GM23338 (cell line): ENCODE measurements at regions not wholly inside any gene's neighbourhood (a gene's known extent, or its start where the extent isn't known, plus 50 kb on each side); places are given as distances from the start of the nearest gene placed in this dataset.

Source experiments
- ATAC-seq: fragments of 200-7000 bp; cut with Tn5 transposase; 3 replicates; pipeline ENCODE4 v1.9.1; 2020
- DNase-seq: peaks from one replicate; pipeline ENCODE4 v3.0.0-alpha.2; 2015; ENCODE audit warnings: low spot score
- H2AFZ ChIP-seq: fragments of 200-600 bp; sonication (generic); 2 replicates; pipeline ENCODE4 v1.8.0; 2016; ENCODE audit warnings: antibody characterized with exemption, mild to moderate bottlenecking, moderate library complexity
- H3F3A ChIP-seq: fragments of 200-600 bp; sonication (generic); replicated peaks from 2 replicates; pipeline ENCODE4 v1.8.0; 2017; ENCODE audit warnings: antibody characterized with exemption, mixed run types, low read depth
- H3K27ac ChIP-seq: fragments of 200-600 bp; sonication (generic); 2 replicates; pipeline ENCODE4 v1.6.1; 2016; ENCODE audit warnings: low read depth
- H3K27me3 ChIP-seq: fragments of 200-600 bp; sonication (generic); 2 replicates; pipeline ENCODE4 v1.8.0; 2016; ENCODE audit warnings: mild to moderate bottlenecking, mixed run types, moderate library complexity; ENCODE audit not compliant: insufficient read depth
- H3K36me3 ChIP-seq: fragments of 200-600 bp; sonication (generic); 2 replicates; pipeline ENCODE4 v1.8.0; 2016; ENCODE audit warnings: mild to moderate bottlenecking; ENCODE audit not compliant: insufficient read depth
- H3K4me1 ChIP-seq: fragments of 200-600 bp; sonication (generic); 2 replicates; pipeline ENCODE4 v1.8.0; 2016; ENCODE audit warnings: mild to moderate bottlenecking, moderate library complexity; ENCODE audit not compliant: insufficient read depth
- H3K4me2 ChIP-seq: fragments of 200-600 bp; sonication (generic); 2 replicates; pipeline ENCODE4 v1.7.1; 2017; ENCODE audit warnings: mixed run types
- H3K4me3 ChIP-seq: fragments of 200-600 bp; sonication (generic); 2 replicates; pipeline ENCODE4 v1.6.1; 2016; ENCODE audit warnings: mixed run types
- H3K79me2 ChIP-seq: fragments of 200-600 bp; sonication (generic); replicated peaks from 2 replicates; pipeline ENCODE4 v1.8.0; 2017; ENCODE audit warnings: mild to moderate bottlenecking; ENCODE audit not compliant: insufficient read depth
- H3K9me2 ChIP-seq: fragments of 200-600 bp; sonication (generic); 2 replicates; pipeline ENCODE4 v1.8.0; 2017; ENCODE audit not compliant: insufficient read depth
- H4K20me1 ChIP-seq: fragments of 200-600 bp; sonication (generic); replicated peaks from 2 replicates; pipeline ENCODE4 v1.8.0; 2017; ENCODE audit warnings: mild to moderate bottlenecking; ENCODE audit not compliant: insufficient read depth
- H3K27ac Mint-ChIP-seq: 2 replicates; pipeline ENCODE4 v1.8.0; 2020; ENCODE audit warnings: inconsistent platforms, mild to moderate bottlenecking, moderate library complexity, mixed read lengths
- H3K27me3 Mint-ChIP-seq: 3 replicates; pipeline ENCODE4 v1.8.0; 2022; ENCODE audit warnings: low read depth, mild to moderate bottlenecking, moderate library complexity, mixed read lengths, inconsistent platforms; ENCODE audit not compliant: insufficient read depth, poor library complexity
- H3K36me3 Mint-ChIP-seq: 3 replicates; pipeline ENCODE4 v1.8.0; 2021; ENCODE audit warnings: low read depth, mild to moderate bottlenecking, inconsistent platforms, moderate library complexity, mixed read lengths
- H3K4me1 Mint-ChIP-seq: 3 replicates; pipeline ENCODE4 v1.8.0; 2020; ENCODE audit warnings: mild to moderate bottlenecking, inconsistent platforms, mixed read lengths
- H3K4me3 Mint-ChIP-seq: 3 replicates; pipeline ENCODE4 v1.8.0; 2021; ENCODE audit warnings: moderate library complexity, mild to moderate bottlenecking, inconsistent platforms, mixed read lengths
- H3K9me3 Mint-ChIP-seq: 3 replicates; pipeline ENCODE4 v1.8.0; 2020; ENCODE audit warnings: moderate library complexity, mild to moderate bottlenecking, inconsistent platforms, mixed read lengths
- EZH2 ChIP-seq: fragments of 200-600 bp; sonication (generic); IDR thresholded peaks from one replicate; pipeline ENCODE4 v1.8.0; 2017; ENCODE audit warnings: antibody characterized with exemption, mild to moderate bottlenecking, low read depth; ENCODE audit not compliant: unreplicated experiment
- EZH2phosphoT487 ChIP-seq: fragments of 200-600 bp; sonication (generic); IDR thresholded peaks from one replicate; pipeline ENCODE4 v1.8.1; 2018; ENCODE audit warnings: antibody characterized with exemption; ENCODE audit not compliant: unreplicated experiment
- JUNB ChIP-seq: IDR thresholded peaks from one replicate; pipeline ENCODE4 v1.6.1; 2016; ENCODE audit warnings: antibody characterized with exemption; ENCODE audit not compliant: unreplicated experiment
- NANOG ChIP-seq: IDR thresholded peaks from 2 replicates; pipeline ENCODE4 v1.6.1; 2016; ENCODE audit warnings: antibody characterized with exemption, borderline replicate concordance
- POLR2AphosphoS5 ChIP-seq: IDR thresholded peaks from 2 replicates; pipeline ENCODE4 v1.6.1; 2016; ENCODE audit warnings: antibody characterized with exemption, low read depth
- STAT1 ChIP-seq: IDR thresholded peaks from one replicate; pipeline ENCODE4 v1.6.1; 2016; ENCODE audit warnings: antibody characterized with exemption; ENCODE audit not compliant: unreplicated experiment
- ZNF114 ChIP-seq: fragments of 250-450 bp; sonication (Bioruptor Pico); IDR thresholded peaks from 2 replicates; pipeline ENCODE4 v1.5.0; 2020; ENCODE audit warnings: mild to moderate bottlenecking, moderate library complexity
- ZNF331 ChIP-seq: fragments of 250-450 bp; sonication (Bioruptor Pico); IDR thresholded peaks from 2 replicates; pipeline ENCODE4 v1.5.0; 2020; ENCODE audit warnings: low read depth, mild to moderate bottlenecking, moderate library complexity
- TF ChIP-seq, protein P1 (sequence below), 2 experiments: fragments of 200-600 bp in 1 of 2; sonication (generic) in 1 of 2; conservative IDR thresholded peaks; 2 replicates each; pipeline versions ENCODE4 v1.5.1 to v1.6.1; 2016 to 2017; ENCODE audit warnings: antibody characterized with exemption in 2 of 2, low read depth in 2 of 2, mild to moderate bottlenecking in 2 of 2, moderate library complexity in 1 of 2
- TF ChIP-seq, protein P2 (sequence below): IDR thresholded peaks from one replicate; pipeline ENCODE4 v1.6.1; 2018; ENCODE audit warnings: antibody characterized with exemption; ENCODE audit not compliant: unreplicated experiment
- TF ChIP-seq, protein P3 (sequence below): fragments of 250-450 bp; sonication (Bioruptor Pico); IDR thresholded peaks from 2 replicates; pipeline ENCODE4 v1.5.0; 2020; ENCODE audit warnings: mild to moderate bottlenecking, moderate library complexity

DNA sequence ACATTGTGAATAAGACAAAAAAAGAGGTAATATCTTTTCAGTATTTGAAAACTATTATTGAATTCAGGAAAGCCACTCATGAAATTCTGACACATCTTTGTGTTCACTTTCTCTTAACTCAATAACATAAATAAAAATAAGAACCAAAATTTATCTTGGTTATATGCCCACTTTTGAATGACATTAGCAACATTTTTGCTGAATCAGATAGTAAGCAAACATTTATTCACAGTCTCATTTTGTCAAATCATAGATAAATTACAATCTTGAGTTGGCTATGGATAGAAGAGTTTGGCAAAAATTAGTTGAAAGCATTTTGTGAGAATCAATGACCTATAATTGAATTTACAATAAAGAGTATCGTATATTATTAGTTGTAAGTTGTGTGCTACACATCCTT lies 545.1 kb upstream of the PKDCC start:
- no peak for TF ChIP-seq JUNB
- TF ChIP-seq ZNF331 (CRISPR knock-in tag) = no peak
- no peak for TF ChIP-seq EZH2phosphoT487
- Histone ChIP-seq H2AFZ (no peak overlapping the region), H3K79me2 (no peaks in the 10 kb centered on the region), H3F3A (no peaks in the 10 kb centered on the region), H3K36me3 (peaks cover 14% of the 10 kb centered on the region), H3K4me3 (no peak overlapping the region), H3K9me2 (no peaks in the 10 kb centered on the region), H3K4me1 (no peaks in the 10 kb centered on the region), H3K27me3 (no peaks in the 10 kb centered on the region), H3K4me2 (no peak overlapping the region), H3K27ac (no peak overlapping the region), H4K20me1 (no peaks in the 10 kb centered on the region)
- H3K9me3 Mint-ChIP-seq = peaks cover 59% of the 10 kb centered on the region
- ATAC-seq (no peak), DNase-seq (no peak)
- H3K36me3 Mint-ChIP-seq = peaks cover 36% of the 10 kb centered on the region
- no peak overlapping the region for H3K27ac Mint-ChIP-seq
- no peaks in the 10 kb centered on the region for H3K27me3 Mint-ChIP-seq
- no peak overlapping the region for H3K4me3 Mint-ChIP-seq
- no peaks in the 10 kb centered on the region for H3K4me1 Mint-ChIP-seq

DNA sequence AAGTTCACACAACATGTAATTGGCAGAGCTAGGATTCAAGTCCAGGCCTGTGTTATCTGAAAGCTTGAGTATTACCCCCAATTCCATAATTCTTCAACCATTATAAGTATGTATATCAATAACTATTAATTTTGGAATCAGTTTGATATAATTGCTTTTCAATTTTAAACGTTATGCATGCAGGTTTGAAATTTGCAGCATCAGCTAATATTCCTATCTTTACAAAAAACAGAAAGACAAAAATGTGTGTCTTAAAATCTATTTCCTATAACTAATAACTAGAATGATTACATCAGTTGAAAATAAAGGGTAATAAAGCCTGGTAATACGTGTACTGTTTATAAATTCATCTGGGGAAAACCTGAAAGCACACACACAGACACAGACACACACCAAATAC lies 543.3 kb upstream of the PKDCC start:
- H3K4me3 ChIP-seq = no peak overlapping the region
- Mint-ChIP-seq H3K27me3 (no peaks in the 10 kb centered on the region), H3K9me3 (peaks cover 43% of the 10 kb centered on the region), H3K27ac (no peak overlapping the region), H3K4me3 (no peak overlapping the region), H3K4me1 (no peaks in the 10 kb centered on the region), H3K36me3 (peaks cover 26% of the 10 kb centered on the region)
- H3K27ac ChIP-seq = no peak overlapping the region
- ATAC-seq = no peak
- no peak overlapping the region for H2AFZ ChIP-seq
- no peaks in the 10 kb centered on the region for H3K27me3 ChIP-seq
- H3K4me1 ChIP-seq = no peaks in the 10 kb centered on the region
- no peaks in the 10 kb centered on the region for H3K79me2 ChIP-seq
- H3K9me2 ChIP-seq = no peaks in the 10 kb centered on the region
- no peaks in the 10 kb centered on the region for H4K20me1 ChIP-seq
- H3K36me3 ChIP-seq = peaks cover 14% of the 10 kb centered on the region; the same call in 1 of the 2 replicates
- no peak for DNase-seq
- no peak overlapping the region for H3K4me2 ChIP-seq
- H3F3A ChIP-seq = no peaks in the 10 kb centered on the region
- TF ChIP-seq ZNF331 (CRISPR knock-in tag) = no peak
- no peak for TF ChIP-seq NANOG
- no peak for TF ChIP-seq ZNF114
- TF ChIP-seq EZH2phosphoT487 = no peak
- TF ChIP-seq EZH2 = no peak
- no peak for TF ChIP-seq POLR2AphosphoS5
- TF ChIP-seq, protein P1, sequence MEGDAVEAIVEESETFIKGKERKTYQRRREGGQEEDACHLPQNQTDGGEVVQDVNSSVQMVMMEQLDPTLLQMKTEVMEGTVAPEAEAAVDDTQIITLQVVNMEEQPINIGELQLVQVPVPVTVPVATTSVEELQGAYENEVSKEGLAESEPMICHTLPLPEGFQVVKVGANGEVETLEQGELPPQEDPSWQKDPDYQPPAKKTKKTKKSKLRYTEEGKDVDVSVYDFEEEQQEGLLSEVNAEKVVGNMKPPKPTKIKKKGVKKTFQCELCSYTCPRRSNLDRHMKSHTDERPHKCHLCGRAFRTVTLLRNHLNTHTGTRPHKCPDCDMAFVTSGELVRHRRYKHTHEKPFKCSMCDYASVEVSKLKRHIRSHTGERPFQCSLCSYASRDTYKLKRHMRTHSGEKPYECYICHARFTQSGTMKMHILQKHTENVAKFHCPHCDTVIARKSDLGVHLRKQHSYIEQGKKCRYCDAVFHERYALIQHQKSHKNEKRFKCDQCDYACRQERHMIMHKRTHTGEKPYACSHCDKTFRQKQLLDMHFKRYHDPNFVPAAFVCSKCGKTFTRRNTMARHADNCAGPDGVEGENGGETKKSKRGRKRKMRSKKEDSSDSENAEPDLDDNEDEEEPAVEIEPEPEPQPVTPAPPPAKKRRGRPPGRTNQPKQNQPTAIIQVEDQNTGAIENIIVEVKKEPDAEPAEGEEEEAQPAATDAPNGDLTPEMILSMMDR (conservative IDR thresholded peaks at IDR 0.05; ENCODE audit: low read depth in 2 of 2) = no peak
- TF ChIP-seq, protein P2, sequence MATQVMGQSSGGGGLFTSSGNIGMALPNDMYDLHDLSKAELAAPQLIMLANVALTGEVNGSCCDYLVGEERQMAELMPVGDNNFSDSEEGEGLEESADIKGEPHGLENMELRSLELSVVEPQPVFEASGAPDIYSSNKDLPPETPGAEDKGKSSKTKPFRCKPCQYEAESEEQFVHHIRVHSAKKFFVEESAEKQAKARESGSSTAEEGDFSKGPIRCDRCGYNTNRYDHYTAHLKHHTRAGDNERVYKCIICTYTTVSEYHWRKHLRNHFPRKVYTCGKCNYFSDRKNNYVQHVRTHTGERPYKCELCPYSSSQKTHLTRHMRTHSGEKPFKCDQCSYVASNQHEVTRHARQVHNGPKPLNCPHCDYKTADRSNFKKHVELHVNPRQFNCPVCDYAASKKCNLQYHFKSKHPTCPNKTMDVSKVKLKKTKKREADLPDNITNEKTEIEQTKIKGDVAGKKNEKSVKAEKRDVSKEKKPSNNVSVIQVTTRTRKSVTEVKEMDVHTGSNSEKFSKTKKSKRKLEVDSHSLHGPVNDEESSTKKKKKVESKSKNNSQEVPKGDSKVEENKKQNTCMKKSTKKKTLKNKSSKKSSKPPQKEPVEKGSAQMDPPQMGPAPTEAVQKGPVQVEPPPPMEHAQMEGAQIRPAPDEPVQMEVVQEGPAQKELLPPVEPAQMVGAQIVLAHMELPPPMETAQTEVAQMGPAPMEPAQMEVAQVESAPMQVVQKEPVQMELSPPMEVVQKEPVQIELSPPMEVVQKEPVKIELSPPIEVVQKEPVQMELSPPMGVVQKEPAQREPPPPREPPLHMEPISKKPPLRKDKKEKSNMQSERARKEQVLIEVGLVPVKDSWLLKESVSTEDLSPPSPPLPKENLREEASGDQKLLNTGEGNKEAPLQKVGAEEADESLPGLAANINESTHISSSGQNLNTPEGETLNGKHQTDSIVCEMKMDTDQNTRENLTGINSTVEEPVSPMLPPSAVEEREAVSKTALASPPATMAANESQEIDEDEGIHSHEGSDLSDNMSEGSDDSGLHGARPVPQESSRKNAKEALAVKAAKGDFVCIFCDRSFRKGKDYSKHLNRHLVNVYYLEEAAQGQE = no peak
- TF ChIP-seq, protein P3, sequence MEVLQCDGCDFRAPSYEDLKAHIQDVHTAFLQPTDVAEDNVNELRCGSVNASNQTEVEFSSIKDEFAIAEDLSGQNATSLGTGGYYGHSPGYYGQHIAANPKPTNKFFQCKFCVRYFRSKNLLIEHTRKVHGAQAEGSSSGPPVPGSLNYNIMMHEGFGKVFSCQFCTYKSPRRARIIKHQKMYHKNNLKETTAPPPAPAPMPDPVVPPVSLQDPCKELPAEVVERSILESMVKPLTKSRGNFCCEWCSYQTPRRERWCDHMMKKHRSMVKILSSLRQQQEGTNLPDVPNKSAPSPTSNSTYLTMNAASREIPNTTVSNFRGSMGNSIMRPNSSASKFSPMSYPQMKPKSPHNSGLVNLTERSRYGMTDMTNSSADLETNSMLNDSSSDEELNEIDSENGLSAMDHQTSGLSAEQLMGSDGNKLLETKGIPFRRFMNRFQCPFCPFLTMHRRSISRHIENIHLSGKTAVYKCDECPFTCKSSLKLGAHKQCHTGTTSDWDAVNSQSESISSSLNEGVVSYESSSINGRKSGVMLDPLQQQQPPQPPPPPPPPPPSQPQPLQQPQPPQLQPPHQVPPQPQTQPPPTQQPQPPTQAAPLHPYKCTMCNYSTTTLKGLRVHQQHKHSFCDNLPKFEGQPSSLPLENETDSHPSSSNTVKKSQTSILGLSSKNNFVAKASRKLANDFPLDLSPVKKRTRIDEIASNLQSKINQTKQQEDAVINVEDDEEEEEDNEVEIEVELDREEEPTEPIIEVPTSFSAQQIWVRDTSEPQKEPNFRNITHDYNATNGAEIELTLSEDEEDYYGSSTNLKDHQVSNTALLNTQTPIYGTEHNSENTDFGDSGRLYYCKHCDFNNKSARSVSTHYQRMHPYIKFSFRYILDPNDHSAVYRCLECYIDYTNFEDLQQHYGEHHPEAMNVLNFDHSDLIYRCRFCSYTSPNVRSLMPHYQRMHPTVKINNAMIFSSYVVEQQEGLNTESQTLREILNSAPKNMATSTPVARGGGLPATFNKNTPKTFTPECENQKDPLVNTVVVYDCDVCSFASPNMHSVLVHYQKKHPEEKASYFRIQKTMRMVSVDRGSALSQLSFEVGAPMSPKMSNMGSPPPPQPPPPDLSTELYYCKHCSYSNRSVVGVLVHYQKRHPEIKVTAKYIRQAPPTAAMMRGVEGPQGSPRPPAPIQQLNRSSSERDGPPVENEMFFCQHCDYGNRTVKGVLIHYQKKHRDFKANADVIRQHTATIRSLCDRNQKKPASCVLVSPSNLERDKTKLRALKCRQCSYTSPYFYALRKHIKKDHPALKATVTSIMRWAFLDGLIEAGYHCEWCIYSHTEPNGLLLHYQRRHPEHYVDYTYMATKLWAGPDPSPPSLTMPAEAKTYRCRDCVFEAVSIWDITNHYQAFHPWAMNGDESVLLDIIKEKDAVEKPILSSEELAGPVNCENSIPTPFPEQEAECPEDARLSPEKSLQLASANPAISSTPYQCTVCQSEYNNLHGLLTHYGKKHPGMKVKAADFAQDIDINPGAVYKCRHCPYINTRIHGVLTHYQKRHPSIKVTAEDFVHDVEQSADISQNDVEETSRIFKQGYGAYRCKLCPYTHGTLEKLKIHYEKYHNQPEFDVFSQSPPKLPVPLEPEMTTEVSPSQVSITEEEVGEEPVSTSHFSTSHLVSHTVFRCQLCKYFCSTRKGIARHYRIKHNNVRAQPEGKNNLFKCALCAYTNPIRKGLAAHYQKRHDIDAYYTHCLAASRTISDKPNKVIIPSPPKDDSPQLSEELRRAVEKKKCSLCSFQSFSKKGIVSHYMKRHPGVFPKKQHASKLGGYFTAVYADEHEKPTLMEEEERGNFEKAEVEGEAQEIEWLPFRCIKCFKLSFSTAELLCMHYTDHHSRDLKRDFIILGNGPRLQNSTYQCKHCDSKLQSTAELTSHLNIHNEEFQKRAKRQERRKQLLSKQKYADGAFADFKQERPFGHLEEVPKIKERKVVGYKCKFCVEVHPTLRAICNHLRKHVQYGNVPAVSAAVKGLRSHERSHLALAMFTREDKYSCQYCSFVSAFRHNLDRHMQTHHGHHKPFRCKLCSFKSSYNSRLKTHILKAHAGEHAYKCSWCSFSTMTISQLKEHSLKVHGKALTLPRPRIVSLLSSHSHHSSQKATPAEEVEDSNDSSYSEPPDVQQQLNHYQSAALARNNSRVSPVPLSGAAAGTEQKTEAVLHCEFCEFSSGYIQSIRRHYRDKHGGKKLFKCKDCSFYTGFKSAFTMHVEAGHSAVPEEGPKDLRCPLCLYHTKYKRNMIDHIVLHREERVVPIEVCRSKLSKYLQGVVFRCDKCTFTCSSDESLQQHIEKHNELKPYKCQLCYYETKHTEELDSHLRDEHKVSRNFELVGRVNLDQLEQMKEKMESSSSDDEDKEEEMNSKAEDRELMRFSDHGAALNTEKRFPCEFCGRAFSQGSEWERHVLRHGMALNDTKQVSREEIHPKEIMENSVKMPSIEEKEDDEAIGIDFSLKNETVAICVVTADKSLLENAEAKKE = no peak
- TF ChIP-seq STAT1 = no peak
